Psoas muscle (tissue), 7 donors: ENCODE measurements at regions not wholly inside any gene's neighbourhood (a gene's known extent, or its start where the extent isn't known, plus 50 kb on each side); places are given as distances from the start of the nearest gene placed in this dataset.

ENCODE experiments used
- ATAC-seq, 4 donors: fragments of 200-7000 bp; cut with Tn5 transposase; one replicate each; pipeline ENCODE4 v1.9.1; 2020; ENCODE audit warnings: moderate library complexity in 3 of 4, mild to moderate bottlenecking in 2 of 4
- DNase-seq, 2 donors: peaks; one replicate each; pipeline ENCODE4 v3.0.0-alpha.2; 2020
- H3K27ac ChIP-seq: fragments of 200-600 bp; one replicate; pipeline ENCODE4 v1.8.0; 2022
- H3K27me3 ChIP-seq, 3 donors: fragments of 200-600 bp in 1 of 3; one replicate each; pipeline versions ENCODE4 v1.6.1 to v1.8.0; 2013 to 2022; ENCODE audit warnings: low read length in 2 of 3, mild to moderate bottlenecking in 2 of 3, moderate library complexity in 1 of 3; ENCODE audit not compliant: insufficient read depth in 3 of 3
- H3K36me3 ChIP-seq, 2 donors: fragments of 200-600 bp in 1 of 2; one replicate each; pipeline versions ENCODE4 v1.6.1 to v1.8.0; 2013 to 2022; ENCODE audit warnings: low read depth in 1 of 2, mild to moderate bottlenecking in 1 of 2, moderate library complexity in 1 of 2; ENCODE audit not compliant: insufficient read depth in 1 of 2
- H3K4me1 ChIP-seq: fragments of 200-600 bp; one replicate; pipeline ENCODE4 v1.8.0; 2022
- H3K4me3 ChIP-seq: fragments of 200-600 bp; one replicate; pipeline ENCODE4 v1.8.0; 2022; ENCODE audit warnings: mild to moderate bottlenecking
- H3K9me3 ChIP-seq: fragments of 200-600 bp; one replicate; pipeline ENCODE4 v1.8.0; 2022
- CTCF ChIP-seq: fragments of 200-600 bp; IDR thresholded peaks from one replicate; pipeline ENCODE4 v1.8.0; 2022; ENCODE audit warnings: antibody characterized with exemption
- WGBS, 3 donors: extraction: QIAGEN DNeasy Blood & Tissue Kit; methylation state at CpG; one replicate each; pipeline versions ENCODE4 v1.1.6 to v1.1.7; 2013; 5-methylcytosine and 5-hydroxymethylcytosine counted together
- intact Hi-C, 2 donors: fragments of 100-400 bp; cut with DNase I; formaldehyde crosslinking; loops; one replicate each; pipeline versions ENCODE4 v1.11.0 to v1.14.2; 2022
- donor health status: healthy with polysubstance abuse.
- donor health status: DM: no; HTN: no; CAD: no; lungs with moderate emphysema.
- donor health status: Bipolar disorder and iron deficiency.
- donor health status: healthy.
- donor health status: DM: yes; HTN: yes; CAD: no.
- donor health status: DM: no; HTN: no; CAD: no.
- donor health status: DM: yes; HTN: yes; CAD: no.

DNA sequence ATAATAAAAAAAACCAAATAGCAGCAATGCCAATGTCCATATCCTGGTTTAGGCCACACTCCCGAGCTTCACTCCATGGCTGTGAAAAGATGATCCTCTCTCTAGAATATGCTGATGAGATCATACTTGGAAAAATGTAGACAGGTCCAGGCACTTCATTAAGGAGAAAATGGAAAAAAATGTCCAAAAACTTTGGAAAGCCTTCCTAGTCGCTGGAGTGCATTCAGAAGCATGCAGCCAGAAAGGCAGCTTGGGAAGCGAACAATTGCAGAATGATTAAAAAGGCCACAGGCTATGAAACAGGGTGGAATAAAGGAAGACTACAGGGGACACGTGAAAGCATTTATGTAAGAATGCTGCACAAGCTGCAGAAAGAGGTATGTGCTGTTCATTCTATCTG lies 165.6 kb upstream of the HCCS start:
- TF ChIP-seq CTCF: no peak
- H3K27ac ChIP-seq: no peak overlapping the region
- ATAC-seq (no peak), DNase-seq (no peak)
- no peaks in the 10 kb centered on the region for H3K4me1 ChIP-seq
- H3K4me3 ChIP-seq: no peak overlapping the region
- H3K36me3 ChIP-seq: no peaks in the 10 kb centered on the region
- H3K9me3 ChIP-seq: peaks cover 6% of the 10 kb centered on the region
- H3K27me3 ChIP-seq: no peaks in the 10 kb centered on the region
- intact Hi-C loops: no loop called here
- WGBS, 3 donors: 32 to 56% (median 42%) methylated on average over 4 of the region's 4 CpGs

GRCh38 chrX:10949541-10949940 lies 161.6 kb upstream of the HCCS start:
- intact Hi-C loops: no loop called here
- Histone ChIP-seq H3K4me3 (no peak overlapping the region), H3K9me3 (peaks cover 4% of the 10 kb centered on the region), H3K27ac (no peak overlapping the region), H3K4me1 (no peaks in the 10 kb centered on the region), H3K27me3 (no peaks in the 10 kb centered on the region), H3K36me3 (no peaks in the 10 kb centered on the region)
- DNase-seq: no peak
- no peak for TF ChIP-seq CTCF
- no peak for ATAC-seq

DNA sequence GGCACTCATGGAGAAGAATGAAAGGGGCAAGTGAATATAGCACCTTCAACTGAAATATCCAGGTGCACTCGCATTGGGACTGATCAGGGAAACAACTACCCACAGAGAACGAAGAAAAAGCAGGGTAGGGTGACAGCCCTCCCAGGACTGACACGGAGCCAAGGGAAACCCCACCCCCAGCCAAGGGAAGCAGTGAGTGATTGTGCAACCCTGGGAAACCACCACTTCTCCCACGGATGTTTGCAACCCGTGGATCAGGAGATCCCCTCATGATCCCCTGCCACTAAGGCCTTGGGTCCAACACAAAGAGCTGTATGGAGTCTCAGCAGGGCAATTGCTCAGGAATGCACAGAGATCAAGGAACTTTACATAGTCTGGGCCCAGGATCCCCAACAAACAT lies 158.5 kb upstream of the HCCS start:
- 30 to 46% (median 46%) methylated on average over 5 of the region's 5 CpGs for WGBS, 3 donors
- no peak for DNase-seq
- Histone ChIP-seq H3K36me3 (no peaks in the 10 kb centered on the region), H3K27me3 (no peaks in the 10 kb centered on the region), H3K9me3 (peaks cover 13% of the 10 kb centered on the region), H3K4me3 (no peak overlapping the region), H3K4me1 (no peaks in the 10 kb centered on the region), H3K27ac (no peak overlapping the region)
- TF ChIP-seq CTCF: no peak
- ATAC-seq: no peak
- intact Hi-C loops: no loop called here

GRCh38 chrX:10965174-10965798 lies 145.8 kb upstream of the HCCS start:
- intact Hi-C loops: no loop called here
- DNase-seq (no peak), ATAC-seq (no peak)
- Histone ChIP-seq H3K9me3 (no peaks in the 10 kb centered on the region), H3K4me3 (no peak overlapping the region), H3K4me1 (no peaks in the 10 kb centered on the region), H3K36me3 (no peaks in the 10 kb centered on the region), H3K27me3 (no peaks in the 10 kb centered on the region), H3K27ac (no peak overlapping the region)
- WGBS, 3 donors: 74 to 89% (median 87%) methylated on average over 8 of the region's 8 CpGs
- TF ChIP-seq CTCF: no peak

GRCh38 chrX:10966057-10966456 lies 145.1 kb upstream of the HCCS start:
- H3K4me3 ChIP-seq: no peak overlapping the region
- no peaks in the 10 kb centered on the region for H3K9me3 ChIP-seq
- H3K4me1 ChIP-seq: no peaks in the 10 kb centered on the region
- no peak for DNase-seq
- no peak for ATAC-seq
- TF ChIP-seq CTCF: no peak
- no peaks in the 10 kb centered on the region for H3K27me3 ChIP-seq
- intact Hi-C loops: no loop called here
- no peaks in the 10 kb centered on the region for H3K36me3 ChIP-seq
- WGBS, 3 donors: 57 to 100% (median 90%) methylated on average over 1 of the region's 1 CpG
- no peak overlapping the region for H3K27ac ChIP-seq
